Stimulated activated CD8-positive, alpha-beta memory T cell treated with anti-CD3 and anti-CD28 coated beads, Interleukin-4, amount 100 ng/mL, for 1 hour (primary cell): ENCODE measurements at regions not wholly inside any gene's neighbourhood (a gene's known extent, or its start where the extent isn't known, plus 50 kb on each side); places are given as distances from the start of the nearest gene placed in this dataset.
"Not testable (repeated sequence)": the region's sequence is repeated elsewhere in the genome, so short reads cannot be mapped to it uniquely, and the experiment has no call there.

Experiments used
- DNase-seq, 2 donors: peaks; one replicate each; pipeline ENCODE4 v3.0.0-alpha.2; 2020; ENCODE audit warnings: low read depth in 2 of 2, low spot score in 1 of 2

DNA sequence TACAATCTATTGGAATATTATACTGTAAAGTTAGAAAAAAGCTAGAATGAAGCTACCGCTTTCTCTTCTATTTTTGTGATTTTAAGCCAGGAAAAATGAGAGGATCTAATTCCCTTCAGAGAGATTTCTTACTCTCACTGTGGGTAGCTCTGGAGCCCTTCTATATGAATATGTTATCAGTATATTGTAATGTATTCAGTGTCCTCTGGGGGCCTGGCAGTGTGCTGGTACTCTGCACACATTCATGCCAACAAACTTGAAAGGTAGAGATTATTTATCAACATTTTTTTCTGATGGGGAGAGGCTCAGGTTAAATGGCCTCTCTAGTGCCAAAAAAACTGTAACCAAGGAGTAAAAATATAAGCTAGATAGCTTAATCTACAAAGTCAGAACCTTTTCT lies 292.8 kb downstream of the TTC6 start:
- DNase-seq: no peak

DNA sequence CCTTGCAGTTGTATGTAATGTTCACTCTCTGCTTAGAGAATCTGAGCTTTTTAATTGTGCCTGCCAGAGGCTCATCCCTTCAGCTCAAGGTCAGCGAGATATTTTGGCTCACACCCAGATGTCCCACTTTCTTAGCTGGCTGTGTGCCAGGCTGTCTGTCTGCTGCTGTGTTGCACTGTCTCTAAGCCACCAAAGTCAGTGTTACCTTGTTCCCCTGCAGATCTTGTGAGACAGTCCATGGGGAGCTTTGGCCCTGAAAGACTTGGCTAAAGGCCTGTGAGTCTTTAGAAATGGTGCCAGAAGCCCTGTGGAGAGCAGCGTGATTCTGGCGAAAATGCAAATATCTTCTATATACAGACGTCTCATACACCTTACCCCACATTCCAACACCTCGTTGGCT lies 293.7 kb downstream of the TTC6 start:
- no peak for DNase-seq

DNA sequence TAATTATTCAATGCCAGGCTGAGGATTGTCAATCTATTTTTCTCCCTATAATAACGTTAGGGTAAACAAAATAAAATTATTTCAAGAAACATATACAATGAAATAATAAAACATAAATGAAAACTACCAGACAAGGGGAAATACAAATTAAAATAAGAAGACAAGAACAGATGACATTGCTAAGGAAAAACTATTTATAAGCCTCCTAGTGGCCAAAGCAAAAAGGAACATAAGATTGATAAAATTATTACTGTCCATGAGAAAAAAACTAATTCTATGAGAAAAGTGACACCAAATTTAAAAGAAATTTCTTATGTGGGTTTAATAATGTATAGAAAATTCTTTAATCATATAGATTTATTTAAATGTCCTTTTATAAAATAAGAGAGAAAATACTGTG lies 294.7 kb downstream of the TTC6 start:
- DNase-seq: no peak

DNA sequence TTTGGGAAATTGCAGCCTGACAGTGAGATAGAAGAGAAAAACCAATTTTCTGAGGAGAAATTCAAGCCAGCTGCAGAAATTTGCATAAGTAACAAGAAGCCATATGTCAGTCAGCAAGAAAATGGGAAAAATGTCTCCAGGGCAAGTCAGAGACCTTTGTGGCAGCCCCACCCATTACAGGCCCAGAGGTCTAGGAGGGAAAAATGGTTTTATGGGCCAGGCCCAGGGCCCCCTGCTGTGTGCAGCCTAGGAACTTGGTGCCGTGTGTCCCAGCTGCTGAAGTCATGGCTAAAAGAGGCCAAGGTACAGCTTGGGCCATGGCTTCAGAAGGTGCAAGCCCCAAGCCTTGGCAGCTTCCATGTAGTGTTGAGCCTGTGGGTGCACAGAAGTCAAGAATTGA lies 296.1 kb downstream of the TTC6 start:
- DNase-seq: not testable (repeated sequence)

DNA sequence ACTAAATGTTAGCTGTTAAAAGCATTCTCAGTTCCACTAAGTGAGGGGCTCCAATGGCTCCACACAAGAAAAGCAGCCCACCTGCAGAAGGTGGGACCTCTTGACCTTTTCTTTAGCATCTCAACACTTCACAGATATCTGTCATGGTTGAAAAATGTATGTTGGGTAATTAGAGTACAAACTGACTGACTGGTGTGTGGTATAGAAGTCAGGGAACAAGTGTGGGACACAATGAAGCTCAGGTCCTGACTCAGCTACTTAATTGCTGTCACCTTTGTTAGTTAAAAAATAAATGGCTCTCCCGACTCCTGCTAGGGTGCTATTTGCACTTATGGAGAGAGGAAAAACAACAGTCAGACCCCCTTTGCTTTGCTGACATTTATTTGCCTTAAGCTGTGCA lies 299.0 kb downstream of the TTC6 start:
- no peak for DNase-seq

DNA sequence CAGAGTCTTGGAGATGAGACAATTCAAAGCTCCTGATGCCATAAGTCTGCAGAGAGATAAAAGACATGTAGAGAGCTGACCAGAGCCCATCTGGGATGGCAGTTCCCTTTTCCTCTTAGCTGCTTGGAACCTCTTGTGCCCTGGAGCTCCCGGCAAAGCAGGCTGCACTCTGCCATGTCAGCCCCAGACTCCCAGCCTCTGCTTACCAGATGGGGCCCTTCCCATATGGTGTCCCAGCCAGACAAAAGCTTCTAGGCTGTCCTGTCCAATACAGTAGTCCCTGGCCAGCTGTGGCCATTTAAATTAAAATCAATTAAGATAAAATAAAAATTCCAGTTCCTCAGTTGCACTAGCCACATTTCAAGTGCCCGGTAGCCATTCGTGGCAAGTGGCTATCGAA lies 303.9 kb downstream of the TTC6 start:
- DNase-seq: no peak

DNA sequence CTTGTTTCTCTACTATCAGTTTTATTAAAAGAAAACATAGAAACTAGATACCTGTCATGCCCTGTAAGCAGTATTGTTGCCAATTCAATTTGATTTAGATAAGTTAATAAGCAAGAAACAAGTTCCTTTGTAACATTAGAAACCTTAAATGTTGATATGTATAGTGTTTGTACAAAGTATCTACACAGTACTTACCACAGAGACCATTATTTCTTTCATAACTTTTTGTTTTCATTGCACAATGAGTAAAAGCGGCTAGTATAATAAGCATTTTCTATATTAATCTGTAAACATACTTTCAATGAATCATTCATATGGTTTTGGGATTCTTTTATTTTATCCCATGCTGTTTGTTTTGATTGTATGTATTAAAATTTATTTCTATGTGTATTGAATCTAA lies 305.1 kb downstream of the TTC6 start:
- DNase-seq: no peak

DNA sequence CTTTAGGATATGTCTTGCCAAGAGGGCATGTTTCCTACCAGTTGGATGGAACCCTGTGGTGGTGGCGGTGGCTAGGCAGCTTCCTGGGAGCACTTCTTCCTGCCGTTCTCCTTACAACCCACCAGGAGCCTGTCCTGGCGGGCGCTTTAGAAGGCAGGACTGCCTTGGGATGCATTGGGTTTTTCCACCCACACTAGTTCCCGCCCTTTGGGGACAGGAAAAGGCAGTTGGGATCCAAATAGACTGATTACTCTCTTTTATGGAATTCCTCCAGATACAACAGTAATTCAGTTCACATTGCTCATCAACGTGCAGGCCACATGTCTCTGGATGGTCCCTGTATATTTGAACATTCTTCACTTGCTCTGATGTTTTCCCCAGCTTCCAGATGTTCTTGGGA lies 305.7 kb upstream of the SSTR1 start:
- no peak for DNase-seq

DNA sequence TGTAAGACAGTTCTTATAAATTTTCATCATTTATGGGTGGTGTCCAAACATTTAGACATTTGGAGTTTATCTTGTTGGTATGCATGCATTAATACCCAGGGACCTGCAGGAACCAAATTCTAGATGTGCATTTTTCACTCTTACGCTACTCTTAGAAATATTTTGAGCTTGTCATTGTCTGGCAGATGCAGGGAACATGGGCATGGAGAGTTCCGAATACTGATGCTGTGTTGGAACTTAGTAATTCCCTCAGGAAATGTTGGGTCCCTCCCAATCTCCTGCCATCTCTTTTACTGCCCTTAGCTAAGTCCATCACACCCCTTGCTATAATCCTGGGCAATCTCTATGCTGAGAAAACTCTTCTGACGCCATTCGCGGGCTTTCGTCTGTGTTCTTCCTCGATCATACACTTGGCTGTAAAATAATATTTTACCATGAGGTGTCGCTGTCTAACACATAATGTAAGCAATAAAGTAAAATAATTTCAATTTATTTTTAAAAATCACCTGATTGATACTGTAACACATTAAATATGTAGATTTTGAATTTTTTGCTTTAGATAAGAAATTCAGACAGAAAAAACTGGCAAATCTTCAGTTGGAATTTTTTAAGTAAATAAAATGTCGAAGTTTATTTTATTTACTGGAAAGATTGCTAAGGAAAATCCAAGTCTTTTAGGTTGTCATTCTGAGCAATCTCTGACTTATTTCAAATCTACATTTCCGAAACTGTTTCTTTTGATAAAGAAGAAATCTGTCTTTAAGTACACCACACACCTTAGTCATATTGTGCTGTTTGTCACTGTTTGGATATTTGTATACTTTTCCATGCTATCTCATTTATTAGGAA lies 304.1 kb upstream of the SSTR1 start:
- DNase-seq: no peak

DNA sequence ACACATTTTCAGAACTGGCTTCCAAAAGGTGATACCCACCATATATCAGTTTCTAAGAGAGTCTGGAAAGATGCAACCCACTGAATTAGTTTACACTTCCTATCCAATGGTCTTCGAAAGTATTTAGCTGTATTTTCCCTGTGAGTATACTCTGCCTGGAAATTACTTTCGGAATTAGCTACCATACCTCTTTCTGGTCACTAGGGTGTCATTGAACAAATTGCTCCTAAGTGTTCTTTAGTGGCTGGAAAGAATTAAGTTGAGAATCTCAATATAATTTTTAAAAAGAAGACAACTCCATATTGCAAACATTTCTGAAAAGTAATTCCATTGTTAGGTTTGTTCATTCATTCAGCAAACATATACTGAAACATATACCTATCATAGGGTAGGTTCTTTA lies 283.1 kb upstream of the SSTR1 start:
- DNase-seq: no peak

DNA sequence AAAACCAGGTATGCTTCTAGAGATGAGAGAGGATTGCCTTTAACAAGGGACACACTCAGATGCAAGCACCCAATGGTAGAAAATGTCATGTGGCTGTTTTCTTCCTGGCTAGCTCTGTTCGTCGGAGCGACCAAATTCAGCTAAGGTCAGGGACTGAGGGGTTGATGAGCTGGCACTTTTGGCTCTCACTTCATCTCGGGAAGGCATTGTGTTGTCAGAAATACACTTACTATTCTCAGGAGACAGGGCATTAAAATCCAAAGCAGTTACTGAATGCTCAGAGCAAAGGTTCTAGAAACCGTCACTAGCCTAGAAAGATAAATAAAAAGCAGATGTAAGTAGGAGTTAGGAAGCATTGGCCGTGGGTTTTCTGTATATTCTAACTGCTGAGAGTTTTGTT lies 275.7 kb upstream of the SSTR1 start:
- DNase-seq: no peak

DNA sequence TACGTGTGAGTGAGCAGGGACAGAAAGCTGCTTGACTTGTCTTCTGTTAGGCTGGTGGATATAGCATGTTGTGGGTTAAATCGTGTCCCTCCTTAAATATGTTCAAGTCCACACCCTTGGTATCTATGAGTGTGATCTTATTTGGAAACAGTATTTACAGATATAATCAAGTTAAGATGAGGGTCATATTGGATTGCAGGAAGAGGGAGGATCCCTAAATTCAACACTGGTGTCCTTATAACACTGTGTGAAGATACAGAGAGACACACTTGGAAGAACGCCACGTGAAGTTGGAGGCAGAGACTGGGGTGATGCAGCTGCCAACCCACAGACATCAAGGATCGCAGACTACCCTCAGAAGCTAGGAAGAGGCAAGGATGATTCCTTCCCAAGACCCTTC lies 275.2 kb upstream of the SSTR1 start:
- DNase-seq: no peak

DNA sequence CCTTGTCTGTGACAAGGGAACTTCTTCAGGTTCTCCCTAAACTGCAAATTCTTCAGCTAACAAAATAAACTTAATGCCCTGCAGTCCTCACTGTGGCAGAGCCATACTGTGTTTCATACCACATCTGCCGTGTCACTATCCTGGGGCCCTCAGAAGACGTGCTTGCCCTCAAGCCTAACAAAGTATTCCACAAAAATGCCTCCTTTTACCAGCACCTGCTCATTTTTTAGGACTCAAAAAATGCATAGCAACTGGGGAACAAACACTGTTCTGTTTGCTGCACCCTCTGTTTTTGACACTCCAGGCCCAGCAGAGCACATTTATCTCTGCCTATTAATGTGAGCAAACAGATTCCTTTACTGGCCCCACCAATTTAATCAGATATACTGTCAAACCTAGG lies 270.7 kb upstream of the SSTR1 start:
- no peak for DNase-seq

DNA sequence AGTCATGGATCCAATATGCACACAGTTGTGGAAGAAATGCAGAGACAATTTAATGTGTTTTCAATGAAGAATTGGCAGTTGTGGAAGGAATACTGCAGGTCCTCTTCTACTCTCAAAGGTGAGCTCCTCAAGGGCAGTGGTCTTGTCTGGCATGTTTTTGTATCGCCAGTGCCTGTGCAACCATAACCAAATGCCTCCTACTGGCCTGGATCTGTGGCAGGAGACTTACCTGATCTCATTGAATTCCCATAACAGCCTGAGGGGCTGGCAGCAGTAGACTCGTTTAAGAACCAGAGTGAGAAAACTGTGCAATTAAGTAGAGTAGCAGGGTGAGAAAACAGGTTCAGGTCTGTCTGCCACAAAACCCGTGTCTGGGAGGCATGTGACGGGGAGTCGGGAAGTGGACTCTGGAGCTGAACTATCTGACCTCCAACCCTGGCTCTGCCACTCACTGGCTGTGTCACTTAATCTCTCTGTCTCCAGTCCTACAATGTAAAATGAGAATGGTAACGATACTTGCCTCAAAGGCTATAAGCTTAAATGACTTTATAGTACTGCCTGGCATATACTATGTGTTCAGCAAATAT lies 268.2 kb upstream of the SSTR1 start:
- DNase-seq: no peak

DNA sequence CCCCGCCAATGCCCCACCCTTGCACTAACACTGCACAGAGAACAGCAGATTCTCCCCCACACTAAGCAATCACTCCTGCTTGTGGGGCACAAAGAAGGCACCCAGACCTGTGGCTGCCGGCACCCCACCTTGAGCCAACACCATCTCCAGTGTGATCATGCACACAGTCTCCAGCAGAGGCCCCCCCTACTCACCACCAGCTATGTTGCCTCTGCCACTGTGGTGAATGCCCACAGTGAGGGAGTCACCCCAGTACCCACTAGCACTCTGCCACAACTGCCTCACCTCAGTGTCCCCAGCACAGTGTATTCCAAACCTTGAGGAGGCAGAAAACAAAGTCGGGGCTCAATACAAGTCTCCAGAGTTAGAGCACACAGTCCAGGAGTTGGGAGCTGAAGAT lies 261.7 kb upstream of the SSTR1 start:
- no peak for DNase-seq

DNA sequence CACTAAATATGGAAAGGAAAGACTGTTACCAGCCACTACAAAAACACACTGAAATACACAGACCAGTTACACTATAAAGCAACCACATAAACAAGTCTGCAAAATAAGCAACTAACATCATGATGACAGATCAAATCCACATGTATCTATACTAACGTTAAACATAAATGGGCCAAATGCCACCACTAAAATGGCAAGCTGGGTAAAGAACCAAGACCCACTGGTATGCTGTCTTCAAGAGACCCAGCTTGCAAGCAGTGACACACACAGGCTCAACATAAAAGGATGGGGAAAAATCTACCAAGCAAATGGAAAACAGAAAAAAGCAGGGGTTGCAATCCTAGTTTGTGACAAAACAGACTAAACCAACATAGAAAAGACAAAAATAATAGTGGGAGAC lies 260.9 kb upstream of the SSTR1 start:
- no peak for DNase-seq

DNA sequence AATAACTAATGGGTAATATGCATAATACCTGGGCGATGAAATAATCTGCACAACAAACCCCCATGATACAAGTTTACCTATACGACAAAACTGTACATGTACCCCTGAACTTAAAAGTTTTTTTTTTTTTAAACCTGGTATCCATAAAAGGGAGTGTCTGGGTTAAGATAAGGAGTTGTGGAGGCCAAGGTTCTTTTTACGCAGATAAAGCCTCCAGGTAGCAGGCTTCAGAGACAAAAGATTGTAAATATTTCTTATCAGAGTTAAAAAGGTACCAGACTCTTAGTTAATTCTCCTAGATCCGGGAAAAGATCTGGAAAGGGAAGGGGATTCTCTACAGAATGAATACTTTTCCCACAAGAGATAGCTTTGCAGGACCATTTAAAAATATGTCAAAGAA lies 259.4 kb upstream of the SSTR1 start:
- DNase-seq: no peak

DNA sequence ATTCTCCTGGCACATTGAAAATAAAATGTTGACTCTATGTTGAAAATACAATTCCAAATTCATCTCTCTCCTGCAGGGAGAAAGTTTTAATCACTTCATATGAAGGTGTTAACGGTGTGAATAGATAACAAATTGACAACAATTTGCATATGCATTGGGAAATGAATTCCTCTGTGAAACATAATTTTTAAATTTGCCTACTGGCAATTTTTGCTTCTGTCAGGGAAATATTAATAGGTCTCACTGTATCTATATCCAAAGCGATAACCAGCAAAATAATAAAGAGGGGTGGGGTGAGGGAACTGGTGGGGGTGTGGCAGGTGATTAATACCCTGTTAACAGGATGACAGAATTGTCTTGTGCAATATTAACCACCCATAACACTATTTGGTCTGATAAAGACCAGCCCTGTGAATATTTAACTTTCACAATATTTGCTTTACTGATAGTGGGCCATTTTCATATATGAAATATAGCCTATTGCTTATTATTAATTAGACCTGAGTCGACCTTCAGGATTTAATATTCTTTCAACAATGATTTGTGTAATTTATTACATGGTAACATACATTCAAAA lies 239.0 kb upstream of the SSTR1 start:
- no peak for DNase-seq

DNA sequence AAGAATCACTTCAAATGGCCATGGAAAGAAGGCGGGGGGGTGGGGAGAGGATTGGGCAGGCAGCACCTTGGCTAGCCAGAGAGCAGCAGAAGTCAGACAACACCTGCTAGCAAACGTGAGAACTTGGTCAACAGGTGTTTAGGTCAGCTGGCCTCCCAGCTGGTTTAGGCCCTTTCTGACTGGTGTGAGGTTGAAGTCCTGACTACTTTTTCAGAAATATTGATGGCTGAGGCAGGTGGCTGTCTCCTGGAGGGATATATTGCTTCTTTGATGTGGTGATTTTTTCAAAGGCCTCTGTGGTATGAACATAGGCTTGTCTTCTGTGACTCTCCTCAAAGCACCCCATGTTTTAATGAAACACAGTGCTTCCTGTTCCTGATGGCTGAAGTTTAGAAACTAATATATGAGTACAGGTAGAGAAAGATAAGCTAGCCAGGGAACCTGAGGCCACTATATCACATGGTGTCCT lies 238.2 kb upstream of the SSTR1 start:
- no peak for DNase-seq

DNA sequence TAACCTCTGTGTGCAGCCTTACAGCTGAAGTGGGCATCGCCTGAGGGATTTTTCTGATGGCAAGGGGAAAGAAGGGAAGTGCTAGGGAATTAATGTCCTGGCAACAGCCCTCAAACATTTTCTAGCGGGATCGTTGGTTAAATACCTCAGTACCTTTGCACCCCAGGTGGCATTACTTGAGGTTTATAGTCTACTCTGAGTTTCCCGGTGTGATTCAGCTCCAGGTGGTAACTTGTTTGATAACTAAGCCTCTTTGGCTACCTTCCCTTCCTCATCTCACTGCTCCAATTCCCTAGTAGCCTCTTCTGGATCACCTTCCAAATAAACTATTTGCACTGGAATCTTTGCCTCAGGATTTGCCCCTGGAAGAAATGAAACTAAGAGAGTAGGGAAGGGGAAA lies 237.0 kb upstream of the SSTR1 start:
- no peak for DNase-seq

DNA sequence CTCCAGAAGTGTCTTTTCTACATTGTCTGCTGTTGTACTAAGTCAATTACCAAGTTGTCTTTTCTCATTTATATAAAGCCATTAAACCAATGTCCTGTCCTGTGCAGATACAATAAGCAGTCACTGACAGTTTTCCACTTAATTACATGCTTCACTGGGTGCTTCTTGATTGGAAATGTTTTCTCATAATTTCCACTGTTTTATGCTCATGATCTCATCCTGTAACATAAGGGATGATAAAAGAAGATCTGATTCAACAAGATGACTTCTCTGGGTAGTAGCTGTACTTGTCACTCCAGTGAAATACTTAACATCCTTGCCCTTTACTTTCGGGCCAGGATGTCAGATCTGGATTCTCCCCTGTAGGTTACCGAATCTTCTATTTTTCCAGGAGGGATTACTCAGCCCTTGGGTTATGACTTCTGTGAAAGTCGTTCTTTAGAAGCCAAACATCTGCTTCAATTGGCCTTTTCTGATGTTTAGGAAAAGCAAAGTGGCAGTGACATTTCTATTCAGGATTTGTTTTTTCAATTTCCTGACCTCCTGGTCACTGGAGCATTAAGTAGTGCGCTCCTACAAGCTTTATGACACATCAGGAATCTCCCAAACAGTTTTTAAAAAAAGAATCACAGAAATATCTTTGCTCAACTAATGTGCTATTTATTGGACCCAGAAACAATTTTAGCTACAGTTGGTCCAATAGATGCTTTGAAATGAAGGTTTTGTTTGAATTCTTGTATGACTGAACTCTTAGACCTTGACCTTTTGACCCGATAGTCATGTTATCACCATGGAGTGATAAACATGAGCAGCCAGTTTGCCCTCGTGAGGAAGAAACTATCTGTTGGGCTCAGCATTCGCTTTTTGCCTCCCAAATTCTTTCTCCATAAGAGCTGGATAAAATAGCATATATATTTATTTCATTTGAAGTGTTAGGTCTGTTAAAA lies 234.5 kb upstream of the SSTR1 start:
- no peak for DNase-seq

DNA sequence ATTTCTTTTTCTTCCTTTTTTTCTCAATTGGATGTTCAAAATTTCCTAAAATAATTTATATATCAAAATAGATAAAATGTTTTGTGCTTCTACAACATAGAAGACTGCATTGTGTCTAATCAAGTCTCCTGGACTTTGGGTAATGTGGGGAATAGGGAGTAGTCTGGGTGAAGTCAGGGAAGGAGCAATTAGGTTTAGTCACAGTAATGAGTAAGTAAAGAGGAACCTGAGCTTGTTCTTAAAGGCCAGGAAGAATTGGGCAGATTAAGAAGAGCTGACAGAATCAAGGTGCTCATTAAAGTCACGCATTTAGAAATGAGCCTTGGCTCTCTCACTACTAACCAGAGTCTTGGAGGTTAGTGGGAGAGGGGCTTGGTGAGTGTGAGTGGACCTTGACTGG lies 233.3 kb upstream of the SSTR1 start:
- DNase-seq: no peak
